Ishikawa (cell line): ENCODE measurements at regions not wholly inside any gene's neighbourhood (a gene's known extent, or its start where the extent isn't known, plus 50 kb on each side); places are given as distances from the start of the nearest gene placed in this dataset.

Experiments used
- EGR1 ChIP-seq: IDR thresholded peaks from 2 replicates; pipeline ENCODE4 v1.6.1; 2012
- EP300 ChIP-seq: IDR thresholded peaks from 2 replicates; pipeline ENCODE4 v1.6.1; 2012; ENCODE audit warnings: borderline replicate concordance
- FOXM1 ChIP-seq: IDR thresholded peaks from 2 replicates; pipeline ENCODE4 v1.6.1; 2012; ENCODE audit warnings: low read depth, borderline replicate concordance
- MAX ChIP-seq: IDR thresholded peaks from 2 replicates; pipeline ENCODE4 v1.6.1; 2012
- RAD21 ChIP-seq: IDR thresholded peaks from 2 replicates; pipeline ENCODE4 v1.6.1; 2012; ENCODE audit warnings: low read depth
- TCF12 ChIP-seq: IDR thresholded peaks from 2 replicates; pipeline ENCODE4 v1.6.1; 2012; ENCODE audit warnings: low read depth
- TEAD4 ChIP-seq: IDR thresholded peaks from 2 replicates; pipeline ENCODE4 v1.6.1; 2012
- YY1 ChIP-seq: IDR thresholded peaks from 2 replicates; pipeline ENCODE4 v1.6.1; 2012; ENCODE audit warnings: low read depth
- ZBTB7A ChIP-seq: IDR thresholded peaks from 2 replicates; pipeline ENCODE4 v1.6.1; 2012; ENCODE audit warnings: low read depth
- TF ChIP-seq, protein P1 (sequence below): IDR thresholded peaks from 2 replicates; pipeline ENCODE4 v1.6.1; 2012; ENCODE audit warnings: low read depth, mild to moderate bottlenecking

- TF ChIP-seq ZBTB7A, result no peak
- TF ChIP-seq TEAD4, result no peak
- no peak for TF ChIP-seq YY1
- no peak for TF ChIP-seq MAX
- TF ChIP-seq FOXM1, result no peak
- TF ChIP-seq, protein P1, sequence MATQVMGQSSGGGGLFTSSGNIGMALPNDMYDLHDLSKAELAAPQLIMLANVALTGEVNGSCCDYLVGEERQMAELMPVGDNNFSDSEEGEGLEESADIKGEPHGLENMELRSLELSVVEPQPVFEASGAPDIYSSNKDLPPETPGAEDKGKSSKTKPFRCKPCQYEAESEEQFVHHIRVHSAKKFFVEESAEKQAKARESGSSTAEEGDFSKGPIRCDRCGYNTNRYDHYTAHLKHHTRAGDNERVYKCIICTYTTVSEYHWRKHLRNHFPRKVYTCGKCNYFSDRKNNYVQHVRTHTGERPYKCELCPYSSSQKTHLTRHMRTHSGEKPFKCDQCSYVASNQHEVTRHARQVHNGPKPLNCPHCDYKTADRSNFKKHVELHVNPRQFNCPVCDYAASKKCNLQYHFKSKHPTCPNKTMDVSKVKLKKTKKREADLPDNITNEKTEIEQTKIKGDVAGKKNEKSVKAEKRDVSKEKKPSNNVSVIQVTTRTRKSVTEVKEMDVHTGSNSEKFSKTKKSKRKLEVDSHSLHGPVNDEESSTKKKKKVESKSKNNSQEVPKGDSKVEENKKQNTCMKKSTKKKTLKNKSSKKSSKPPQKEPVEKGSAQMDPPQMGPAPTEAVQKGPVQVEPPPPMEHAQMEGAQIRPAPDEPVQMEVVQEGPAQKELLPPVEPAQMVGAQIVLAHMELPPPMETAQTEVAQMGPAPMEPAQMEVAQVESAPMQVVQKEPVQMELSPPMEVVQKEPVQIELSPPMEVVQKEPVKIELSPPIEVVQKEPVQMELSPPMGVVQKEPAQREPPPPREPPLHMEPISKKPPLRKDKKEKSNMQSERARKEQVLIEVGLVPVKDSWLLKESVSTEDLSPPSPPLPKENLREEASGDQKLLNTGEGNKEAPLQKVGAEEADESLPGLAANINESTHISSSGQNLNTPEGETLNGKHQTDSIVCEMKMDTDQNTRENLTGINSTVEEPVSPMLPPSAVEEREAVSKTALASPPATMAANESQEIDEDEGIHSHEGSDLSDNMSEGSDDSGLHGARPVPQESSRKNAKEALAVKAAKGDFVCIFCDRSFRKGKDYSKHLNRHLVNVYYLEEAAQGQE, result no peak
- TF ChIP-seq TCF12, result no peak
- no peak for TF ChIP-seq EGR1
- TF ChIP-seq RAD21, result no peak
- TF ChIP-seq EP300, result no peak
These were observed 96.0 kb downstream of the RASSF9 start for GRCh38 chr12:85740186-85740585.
